ENCODE measurements at regions not wholly inside any gene's neighbourhood (a gene's known extent, or its start where the extent isn't known, plus 50 kb on each side); places are given as distances from the start of the nearest gene placed in this dataset.

DNA sequence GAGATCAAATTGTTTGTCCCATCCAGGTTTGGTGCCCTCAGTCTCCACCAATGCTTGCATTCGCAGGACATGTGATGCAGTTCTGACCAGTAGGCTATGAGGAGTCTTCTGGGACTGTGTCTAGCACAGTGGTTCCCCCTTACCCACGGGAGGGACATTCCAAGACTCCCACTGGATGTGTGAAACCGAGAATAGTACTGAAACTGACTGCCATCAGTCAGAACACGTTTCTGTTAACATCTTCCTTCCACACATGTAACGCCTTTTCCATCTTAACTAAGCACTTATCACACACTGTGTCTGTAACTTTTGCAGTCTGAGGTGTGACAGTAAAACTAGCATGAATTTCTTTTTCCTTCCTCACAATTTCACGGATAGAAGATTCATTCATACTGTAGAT, 74.7 kb downstream of the PTTG1 start:
- no peak for TF ChIP-seq SP2 (tag by site-specific recombination; IDR thresholded peaks at IDR 0.05)
- no peak for TF ChIP-seq ZNF175 (tag by site-specific recombination; IDR thresholded peaks at IDR 0.05)
- TF ChIP-seq, protein P1, sequence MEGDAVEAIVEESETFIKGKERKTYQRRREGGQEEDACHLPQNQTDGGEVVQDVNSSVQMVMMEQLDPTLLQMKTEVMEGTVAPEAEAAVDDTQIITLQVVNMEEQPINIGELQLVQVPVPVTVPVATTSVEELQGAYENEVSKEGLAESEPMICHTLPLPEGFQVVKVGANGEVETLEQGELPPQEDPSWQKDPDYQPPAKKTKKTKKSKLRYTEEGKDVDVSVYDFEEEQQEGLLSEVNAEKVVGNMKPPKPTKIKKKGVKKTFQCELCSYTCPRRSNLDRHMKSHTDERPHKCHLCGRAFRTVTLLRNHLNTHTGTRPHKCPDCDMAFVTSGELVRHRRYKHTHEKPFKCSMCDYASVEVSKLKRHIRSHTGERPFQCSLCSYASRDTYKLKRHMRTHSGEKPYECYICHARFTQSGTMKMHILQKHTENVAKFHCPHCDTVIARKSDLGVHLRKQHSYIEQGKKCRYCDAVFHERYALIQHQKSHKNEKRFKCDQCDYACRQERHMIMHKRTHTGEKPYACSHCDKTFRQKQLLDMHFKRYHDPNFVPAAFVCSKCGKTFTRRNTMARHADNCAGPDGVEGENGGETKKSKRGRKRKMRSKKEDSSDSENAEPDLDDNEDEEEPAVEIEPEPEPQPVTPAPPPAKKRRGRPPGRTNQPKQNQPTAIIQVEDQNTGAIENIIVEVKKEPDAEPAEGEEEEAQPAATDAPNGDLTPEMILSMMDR (tag by site-specific recombination; IDR thresholded peaks at IDR 0.05) = no peak
- TF ChIP-seq, protein P2, sequence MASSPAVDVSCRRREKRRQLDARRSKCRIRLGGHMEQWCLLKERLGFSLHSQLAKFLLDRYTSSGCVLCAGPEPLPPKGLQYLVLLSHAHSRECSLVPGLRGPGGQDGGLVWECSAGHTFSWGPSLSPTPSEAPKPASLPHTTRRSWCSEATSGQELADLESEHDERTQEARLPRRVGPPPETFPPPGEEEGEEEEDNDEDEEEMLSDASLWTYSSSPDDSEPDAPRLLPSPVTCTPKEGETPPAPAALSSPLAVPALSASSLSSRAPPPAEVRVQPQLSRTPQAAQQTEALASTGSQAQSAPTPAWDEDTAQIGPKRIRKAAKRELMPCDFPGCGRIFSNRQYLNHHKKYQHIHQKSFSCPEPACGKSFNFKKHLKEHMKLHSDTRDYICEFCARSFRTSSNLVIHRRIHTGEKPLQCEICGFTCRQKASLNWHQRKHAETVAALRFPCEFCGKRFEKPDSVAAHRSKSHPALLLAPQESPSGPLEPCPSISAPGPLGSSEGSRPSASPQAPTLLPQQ (tag by site-specific recombination; IDR thresholded peaks at IDR 0.05) = no peak
- TF ChIP-seq PRDM1 (tag by site-specific recombination; IDR thresholded peaks at IDR 0.05) = no peak
- no peak for TF ChIP-seq REST (tag by site-specific recombination; IDR thresholded peaks at IDR 0.05)
- no peak for TF ChIP-seq MEIS1 (CRISPR knock-in tag; IDR thresholded peaks at IDR 0.05; ENCODE audit: borderline replicate concordance)

Measured in HEK293 (cell line).